Loucy (cell line): ENCODE measurements at regions not wholly inside any gene's neighbourhood (a gene's known extent, or its start where the extent isn't known, plus 50 kb on each side); places are given as distances from the start of the nearest gene placed in this dataset.

Source experiments
- H2AFZ ChIP-seq: fragments of 200-600 bp; sonication (generic); 2 replicates; pipeline ENCODE4 v1.6.0; 2016; ENCODE audit warnings: antibody characterized with exemption, mild to moderate bottlenecking, low read length, moderate library complexity
- H3F3A ChIP-seq: fragments of 200-600 bp; 2 replicates; pipeline ENCODE4 v1.6.0; 2016; ENCODE audit warnings: antibody characterized with exemption, low read depth, mild to moderate bottlenecking
- H3K27me3 ChIP-seq: fragments of 200-600 bp; sonication (generic); 2 replicates; pipeline ENCODE4 v1.6.1; 2014; ENCODE audit warnings: low read length, mild to moderate bottlenecking; ENCODE audit not compliant: insufficient read depth, poor library complexity, severe bottlenecking
- H3K36me3 ChIP-seq: fragments of 200-600 bp; sonication (generic); 2 replicates; pipeline ENCODE4 v1.6.1; 2016; ENCODE audit warnings: low read length; ENCODE audit not compliant: insufficient read depth
- H3K4me1 ChIP-seq: fragments of 200-600 bp; sonication (generic); 2 replicates; pipeline ENCODE4 v1.5.1; 2014; ENCODE audit warnings: low read length, mild to moderate bottlenecking; ENCODE audit not compliant: insufficient read depth, poor library complexity, severe bottlenecking
- H3K4me2 ChIP-seq: fragments of 200-600 bp; sonication (generic); 2 replicates; pipeline ENCODE4 v1.6.0; 2014; ENCODE audit warnings: antibody characterized with exemption, low read length, low read depth, mild to moderate bottlenecking; ENCODE audit not compliant: poor library complexity, severe bottlenecking
- H3K4me3 ChIP-seq: fragments of 200-600 bp; sonication (generic); 2 replicates; pipeline ENCODE4 v1.5.1; 2014; ENCODE audit warnings: low read length, mild to moderate bottlenecking, mixed read lengths; ENCODE audit not compliant: poor library complexity, severe bottlenecking
- H3K79me2 ChIP-seq: fragments of 200-600 bp; sonication (generic); 2 replicates; pipeline ENCODE4 v1.6.1; 2014; ENCODE audit warnings: low read length; ENCODE audit not compliant: insufficient read depth
- H3K9ac ChIP-seq: fragments of 200-600 bp; sonication (generic); 2 replicates; pipeline ENCODE4 v1.6.0; 2014; ENCODE audit warnings: mild to moderate bottlenecking, low read depth, low read length, moderate library complexity; ENCODE audit not compliant: poor library complexity, severe bottlenecking
- H3K9me2 ChIP-seq: fragments of 200-600 bp; sonication (generic); replicated peaks from 2 replicates; pipeline ENCODE4 v1.6.1; 2016; ENCODE audit warnings: low read depth, low read length, mixed read lengths
- H3K9me3 ChIP-seq: fragments of 200-600 bp; sonication (generic); 2 replicates; pipeline ENCODE4 v1.6.1; 2014; ENCODE audit warnings: mild to moderate bottlenecking, antibody characterized with exemption, low read length, low read depth; ENCODE audit not compliant: insufficient read depth
- H4K20me1 ChIP-seq: fragments of 200-600 bp; sonication (generic); 2 replicates; pipeline ENCODE4 v1.6.0; 2014; ENCODE audit warnings: antibody characterized with exemption, low read length, mild to moderate bottlenecking; ENCODE audit not compliant: insufficient read depth, poor library complexity, severe bottlenecking
- EZH2phosphoT487 ChIP-seq: fragments of 200-600 bp; IDR thresholded peaks from 2 replicates; pipeline ENCODE4 v1.6.1; 2018; ENCODE audit warnings: antibody characterized with exemption, mild to moderate bottlenecking, moderate library complexity, borderline replicate concordance
- TF ChIP-seq, protein P1 (sequence below): fragments of 200-600 bp; sonication (generic); conservative IDR thresholded peaks from 2 replicates; pipeline ENCODE4 v1.5.1; 2014; ENCODE audit warnings: mild to moderate bottlenecking, antibody characterized with exemption, low read length

DNA sequence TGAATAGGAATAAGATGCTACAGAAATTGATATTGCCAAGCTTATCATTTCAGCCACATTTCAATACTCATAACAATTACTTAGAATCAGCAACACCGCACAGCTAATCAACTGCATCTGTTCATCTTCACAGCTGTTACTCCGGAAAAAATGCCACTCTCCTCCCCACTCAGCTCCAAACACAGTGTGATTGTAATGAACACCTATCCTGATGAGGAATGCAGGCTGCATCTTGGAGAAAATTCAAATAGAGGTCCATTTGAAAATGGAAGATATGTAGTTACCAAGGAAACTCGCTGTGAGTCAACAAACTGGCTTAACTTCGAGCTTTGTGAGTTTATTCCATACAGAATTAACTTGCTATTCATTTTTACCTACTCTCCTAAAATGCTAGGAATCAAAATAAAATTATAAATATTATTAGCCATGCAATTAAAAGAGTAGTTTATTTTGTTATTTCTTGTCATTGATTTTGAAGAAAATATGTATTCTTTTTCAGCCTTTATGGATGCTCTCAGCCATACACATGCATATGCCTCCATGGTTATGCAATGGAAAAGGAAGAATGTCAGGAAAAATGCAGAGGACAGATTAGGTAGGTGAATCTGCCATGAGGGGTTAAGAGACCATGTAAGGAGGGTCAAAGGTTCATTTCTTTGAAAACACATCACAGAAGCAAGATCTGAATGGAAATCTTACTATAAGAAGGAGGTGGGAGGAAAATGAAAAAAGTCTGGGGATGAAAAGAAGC, 267.2 kb downstream of the POM121L12 start:
- H3F3A ChIP-seq = no peaks in the 10 kb centered on the region
- H3K9me3 ChIP-seq = 0 out of 2 replicates have a peak, but pooled peaks cover 3% of the 10 kb centered on the region

DNA sequence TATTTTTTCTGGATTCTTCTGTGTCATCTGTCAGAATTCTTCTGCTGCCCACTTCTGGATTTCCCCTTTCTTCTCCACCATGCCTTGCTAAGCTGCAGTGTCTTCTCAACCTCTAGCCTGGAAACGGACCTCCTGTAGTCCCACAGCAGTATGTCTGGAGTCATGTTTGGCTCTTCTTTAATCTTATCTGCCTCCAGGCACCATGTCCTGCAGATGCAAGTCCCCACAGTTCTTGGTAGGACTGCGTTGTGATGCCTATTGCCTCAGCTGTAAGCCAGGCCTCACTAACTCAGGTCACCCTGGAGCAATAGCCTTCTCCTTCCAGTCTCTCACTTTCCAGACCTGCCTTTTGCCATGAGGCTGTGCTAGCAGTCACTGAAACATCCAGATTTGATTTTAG, 268.3 kb downstream of the POM121L12 start:
- Histone ChIP-seq H3K36me3 (no peaks in the 10 kb centered on the region), H3K79me2 (no peaks in the 10 kb centered on the region), H3K9me3 (0 out of 2 replicates have a peak, but pooled peaks cover 3% of the 10 kb centered on the region), H4K20me1 (no peaks in the 10 kb centered on the region), H3K4me1 (no peaks in the 10 kb centered on the region), H3K4me3 (no peak overlapping the region), H3F3A (no peaks in the 10 kb centered on the region), H3K4me2 (no peak overlapping the region), H2AFZ (no peak overlapping the region), H3K27me3 (no peaks in the 10 kb centered on the region), H3K9ac (no peak overlapping the region), H3K9me2 (no peaks in the 10 kb centered on the region)
- TF ChIP-seq, protein P1, sequence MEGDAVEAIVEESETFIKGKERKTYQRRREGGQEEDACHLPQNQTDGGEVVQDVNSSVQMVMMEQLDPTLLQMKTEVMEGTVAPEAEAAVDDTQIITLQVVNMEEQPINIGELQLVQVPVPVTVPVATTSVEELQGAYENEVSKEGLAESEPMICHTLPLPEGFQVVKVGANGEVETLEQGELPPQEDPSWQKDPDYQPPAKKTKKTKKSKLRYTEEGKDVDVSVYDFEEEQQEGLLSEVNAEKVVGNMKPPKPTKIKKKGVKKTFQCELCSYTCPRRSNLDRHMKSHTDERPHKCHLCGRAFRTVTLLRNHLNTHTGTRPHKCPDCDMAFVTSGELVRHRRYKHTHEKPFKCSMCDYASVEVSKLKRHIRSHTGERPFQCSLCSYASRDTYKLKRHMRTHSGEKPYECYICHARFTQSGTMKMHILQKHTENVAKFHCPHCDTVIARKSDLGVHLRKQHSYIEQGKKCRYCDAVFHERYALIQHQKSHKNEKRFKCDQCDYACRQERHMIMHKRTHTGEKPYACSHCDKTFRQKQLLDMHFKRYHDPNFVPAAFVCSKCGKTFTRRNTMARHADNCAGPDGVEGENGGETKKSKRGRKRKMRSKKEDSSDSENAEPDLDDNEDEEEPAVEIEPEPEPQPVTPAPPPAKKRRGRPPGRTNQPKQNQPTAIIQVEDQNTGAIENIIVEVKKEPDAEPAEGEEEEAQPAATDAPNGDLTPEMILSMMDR = no peak
- TF ChIP-seq EZH2phosphoT487 = no peak

More for the DNA sequence above, 267.2 kb downstream of the POM121L12 start:
- no peak overlapping the region for H3K4me2 ChIP-seq
- no peaks in the 10 kb centered on the region for H3K79me2 ChIP-seq
- H4K20me1 ChIP-seq = no peaks in the 10 kb centered on the region
- TF ChIP-seq EZH2phosphoT487 = no peak
- TF ChIP-seq, protein P1 = no peak
- H3K36me3 ChIP-seq = no peaks in the 10 kb centered on the region
- H3K4me1 ChIP-seq = no peaks in the 10 kb centered on the region
- no peaks in the 10 kb centered on the region for H3K27me3 ChIP-seq
- H3K9ac ChIP-seq = no peak overlapping the region
- no peak overlapping the region for H3K4me3 ChIP-seq
- H3K9me2 ChIP-seq = no peaks in the 10 kb centered on the region
- no peak overlapping the region for H2AFZ ChIP-seq

DNA sequence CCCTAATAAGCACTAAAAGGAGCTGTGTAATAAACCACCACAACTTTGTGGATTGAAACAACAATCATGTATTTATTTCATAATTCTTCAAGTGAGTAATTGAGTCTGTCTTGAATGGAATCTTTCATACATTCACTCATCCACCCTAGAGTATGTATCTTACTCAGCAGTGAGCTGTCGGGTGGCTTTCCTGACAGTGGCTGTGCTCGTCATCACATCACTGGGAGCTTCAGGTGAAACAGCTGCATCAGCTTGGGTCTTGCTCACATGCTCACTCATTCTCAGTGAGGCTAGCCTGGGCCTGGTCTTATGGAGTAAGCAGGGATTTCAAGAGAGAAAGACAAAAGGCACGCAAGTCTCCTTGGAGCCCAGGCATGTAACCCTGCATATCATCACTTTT, 271.4 kb downstream of the POM121L12 start:
- no peak overlapping the region for H3K4me3 ChIP-seq
- H3K4me1 ChIP-seq = no peaks in the 10 kb centered on the region
- no peaks in the 10 kb centered on the region for H3F3A ChIP-seq
- H3K9ac ChIP-seq = no peak overlapping the region
- no peak overlapping the region for H2AFZ ChIP-seq
- 0 out of 2 replicates have a peak, but pooled peaks cover 3% of the 10 kb centered on the region for H3K9me3 ChIP-seq
- H3K79me2 ChIP-seq = no peaks in the 10 kb centered on the region
- no peaks in the 10 kb centered on the region for H3K36me3 ChIP-seq
- no peaks in the 10 kb centered on the region for H3K9me2 ChIP-seq
- TF ChIP-seq, protein P1 = no peak
- TF ChIP-seq EZH2phosphoT487 = no peak
- H3K4me2 ChIP-seq = no peak overlapping the region
- no peaks in the 10 kb centered on the region for H4K20me1 ChIP-seq
- no peaks in the 10 kb centered on the region for H3K27me3 ChIP-seq
